DMS 273 treated with DMSO at 0.1 percent for 48 hours (cell line): ENCODE measurements at regions not wholly inside any gene's neighbourhood (a gene's known extent, or its start where the extent isn't known, plus 50 kb on each side); places are given as distances from the start of the nearest gene placed in this dataset.
"Not testable (repeated sequence)": the region's sequence is repeated elsewhere in the genome, so short reads cannot be mapped to it uniquely, and the experiment has no call there.

ENCODE experiments used
- DNase-seq: peaks from one replicate; lab custom pipeline; 2025; lab: John Stamatoyannopoulos, UW

DNA sequence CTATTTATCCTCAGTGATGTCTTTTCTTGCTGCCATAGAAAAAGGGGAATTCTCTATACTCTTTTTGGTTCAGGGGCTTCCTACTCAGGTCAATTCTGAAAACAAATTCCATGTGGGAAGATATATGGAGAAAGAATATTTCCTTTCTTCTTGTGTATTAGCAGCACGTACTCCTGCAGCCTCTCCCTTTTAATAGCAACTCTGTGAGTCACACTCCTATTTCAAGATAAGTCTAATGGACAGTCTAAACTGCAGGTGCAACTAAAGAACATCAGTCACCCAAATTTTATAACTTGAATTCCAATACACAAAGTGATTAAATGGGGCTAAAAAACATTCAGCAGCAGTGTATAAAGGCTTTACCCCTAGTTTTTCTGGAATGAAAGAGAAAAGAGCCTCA is 942.2 kb downstream of the CNTNAP5 start:
- DNase-seq, result no peak

DNA sequence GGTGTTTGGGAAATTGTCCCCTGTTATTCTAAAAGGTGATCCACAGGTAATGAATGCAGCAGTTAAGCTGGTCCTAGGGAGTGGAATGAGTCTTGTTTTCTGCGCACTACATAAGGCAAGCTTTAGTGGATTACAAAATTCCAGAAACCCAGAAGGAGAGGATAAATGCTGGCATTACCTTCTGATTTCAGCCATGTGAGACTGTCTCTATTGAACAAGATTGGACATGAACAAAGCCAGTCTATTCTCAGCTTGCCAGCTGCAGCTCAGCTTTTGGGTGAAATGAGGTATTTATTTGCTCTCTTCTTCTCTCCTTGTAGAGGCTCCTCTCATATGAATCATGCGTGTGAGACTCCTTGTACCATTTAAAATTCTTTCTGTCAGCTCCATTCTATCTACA is 944.9 kb downstream of the CNTNAP5 start:
- no peak for DNase-seq

DNA sequence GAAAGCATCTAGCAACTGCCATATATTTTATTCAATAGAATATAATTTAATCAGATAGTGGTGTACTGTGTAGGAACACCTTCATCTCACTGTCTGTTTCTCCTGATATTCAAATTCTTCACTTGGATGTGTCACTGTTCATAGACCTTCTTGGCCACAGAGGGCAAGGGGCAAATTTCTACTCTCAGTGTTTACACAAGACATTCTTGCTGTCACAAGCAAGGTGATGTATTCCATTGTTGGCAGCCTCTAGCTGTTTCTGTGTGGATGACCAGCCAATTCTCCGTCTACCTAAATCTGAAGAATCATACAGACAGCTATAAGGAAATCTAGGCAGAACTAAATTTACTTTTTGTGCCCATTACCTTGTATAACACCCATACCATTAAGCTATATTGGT is 948.3 kb downstream of the CNTNAP5 start:
- no peak for DNase-seq

DNA sequence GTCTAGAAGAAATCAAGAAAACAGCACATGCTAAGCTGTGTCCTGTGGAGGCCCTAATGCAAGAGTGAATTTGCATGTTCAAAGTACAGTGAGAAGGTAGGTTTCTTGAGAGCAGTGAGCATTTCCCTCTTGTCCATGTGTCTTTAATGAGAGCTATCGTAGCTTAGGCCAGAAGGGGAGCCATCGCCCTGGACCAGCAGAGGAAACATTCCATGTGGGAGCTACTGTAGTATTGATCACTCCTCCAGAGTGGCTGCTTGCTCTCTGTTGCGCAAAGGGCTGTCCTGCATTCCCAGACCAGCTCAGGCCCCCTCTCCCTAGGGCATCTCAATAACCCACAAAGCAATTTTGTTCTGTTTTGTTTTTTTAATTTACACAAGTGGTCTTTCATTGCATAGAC is 950.1 kb downstream of the CNTNAP5 start:
- DNase-seq, result no peak

DNA sequence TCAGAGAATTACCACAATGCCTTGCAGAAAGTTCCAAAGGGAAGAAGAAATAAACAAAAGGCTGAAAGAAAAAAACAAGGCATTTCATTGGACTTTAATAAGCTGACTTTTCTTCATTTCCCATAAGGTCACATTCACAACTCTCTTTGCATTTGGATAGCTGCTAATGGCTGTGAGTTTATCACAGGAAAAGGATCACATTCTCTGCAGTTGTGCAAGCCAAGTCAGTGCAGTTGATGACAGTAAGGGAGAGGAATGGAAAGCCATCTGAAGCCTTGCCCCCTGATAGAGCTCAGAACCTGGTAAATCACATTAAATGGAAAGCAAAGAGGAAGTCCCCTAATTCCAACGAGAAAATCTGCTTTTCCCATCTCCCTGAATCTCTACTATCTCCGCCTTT is 950.6 kb downstream of the CNTNAP5 start:
- DNase-seq, result no peak

DNA sequence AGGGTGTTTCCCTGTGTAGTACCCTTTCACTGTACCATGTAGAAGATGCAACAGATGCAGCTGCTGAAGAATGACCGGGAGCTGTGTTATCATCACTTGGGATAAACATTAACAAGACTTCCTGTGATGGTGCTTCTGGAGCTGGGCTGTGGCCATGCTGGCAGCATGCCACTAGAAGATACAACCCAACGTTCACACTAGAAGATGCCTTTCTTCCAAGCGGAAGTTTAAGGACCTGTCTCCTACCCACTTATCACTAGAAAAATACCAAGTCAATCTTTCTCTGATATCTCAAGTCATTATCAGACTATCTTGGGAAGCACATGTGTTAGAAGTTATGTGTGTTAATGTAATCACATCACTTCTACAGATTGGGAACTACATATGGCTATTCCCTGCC is 953.5 kb downstream of the CNTNAP5 start:
- no peak for DNase-seq

DNA sequence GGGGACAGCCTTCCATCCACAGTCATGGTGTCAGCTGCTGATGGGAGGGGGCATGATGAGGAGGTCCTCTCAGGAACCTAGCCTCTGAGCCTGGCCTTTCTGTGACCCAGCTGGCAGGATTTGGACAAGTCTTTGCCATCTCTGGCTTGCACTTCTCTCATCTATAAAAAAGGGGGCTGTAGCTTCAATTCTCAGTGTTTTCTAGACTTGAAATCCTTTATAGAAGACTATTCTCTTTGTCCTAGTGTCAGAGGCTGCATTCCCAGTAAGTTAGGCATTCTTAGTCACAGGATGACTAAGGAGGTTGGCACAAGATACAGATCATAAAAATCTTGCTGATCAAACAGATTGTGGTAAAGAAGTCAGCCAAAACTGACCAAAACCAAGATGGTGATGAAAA is 958.5 kb downstream of the CNTNAP5 start:
- no peak for DNase-seq

DNA sequence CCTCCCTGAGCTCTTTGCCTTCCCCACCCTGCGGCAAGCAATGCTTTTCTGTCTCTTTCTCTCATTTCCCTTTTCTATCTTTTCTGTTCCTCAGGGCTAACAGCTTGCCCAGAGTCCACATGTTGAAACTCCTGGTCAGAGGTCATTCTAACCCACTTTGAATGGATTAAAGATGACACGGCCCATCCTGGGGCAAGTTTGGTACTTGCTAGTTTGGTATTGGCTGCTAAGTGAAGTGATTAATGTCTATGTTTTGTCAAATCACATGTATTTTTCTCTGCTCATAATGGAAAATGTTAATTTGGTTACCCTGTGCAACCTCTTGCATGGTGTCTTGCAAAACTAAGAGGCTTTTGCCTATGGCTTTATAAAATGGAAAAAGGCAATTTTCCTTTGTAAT is 960.2 kb downstream of the CNTNAP5 start:
- no peak for DNase-seq

DNA sequence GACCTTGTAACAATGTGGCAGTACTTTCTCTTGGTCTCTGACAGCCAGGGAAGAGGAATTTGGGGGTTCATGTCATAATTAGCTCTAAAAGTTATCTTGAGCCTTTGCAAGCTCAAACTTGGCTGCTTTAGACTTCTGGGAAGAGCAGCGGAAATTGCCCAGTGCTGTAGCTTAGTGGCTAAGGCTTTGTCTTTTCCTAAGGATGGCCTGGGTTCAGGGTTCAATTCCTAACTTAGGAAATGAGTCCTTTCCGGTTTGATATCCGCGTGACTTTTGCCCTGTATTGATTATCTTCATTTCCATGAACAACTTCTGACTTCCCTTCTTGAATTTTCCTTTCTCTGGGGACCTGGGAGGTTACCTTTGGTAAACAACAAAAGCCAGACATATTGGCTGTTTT is 961.0 kb downstream of the CNTNAP5 start:
- no peak for DNase-seq

DNA sequence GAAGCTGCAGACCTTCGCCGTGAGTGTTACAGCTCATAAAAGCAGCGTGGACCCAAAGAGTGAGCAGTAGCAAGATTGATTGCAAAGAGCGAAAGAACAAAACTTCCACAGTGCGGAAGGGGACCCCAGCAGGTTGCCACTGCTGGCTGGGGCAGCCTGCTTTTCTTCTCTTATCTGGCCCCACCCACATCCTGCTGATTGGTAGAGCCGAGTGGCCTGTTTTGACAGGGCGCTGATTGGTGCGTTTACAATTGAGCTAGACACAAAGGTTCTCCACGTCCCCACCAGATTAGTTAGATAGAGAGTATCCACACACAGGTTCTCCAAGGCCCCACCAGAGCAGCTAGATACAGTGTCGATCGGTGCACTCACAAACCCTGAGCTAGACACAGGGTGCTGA is 961.8 kb downstream of the CNTNAP5 start:
- not testable (repeated sequence) for DNase-seq

DNA sequence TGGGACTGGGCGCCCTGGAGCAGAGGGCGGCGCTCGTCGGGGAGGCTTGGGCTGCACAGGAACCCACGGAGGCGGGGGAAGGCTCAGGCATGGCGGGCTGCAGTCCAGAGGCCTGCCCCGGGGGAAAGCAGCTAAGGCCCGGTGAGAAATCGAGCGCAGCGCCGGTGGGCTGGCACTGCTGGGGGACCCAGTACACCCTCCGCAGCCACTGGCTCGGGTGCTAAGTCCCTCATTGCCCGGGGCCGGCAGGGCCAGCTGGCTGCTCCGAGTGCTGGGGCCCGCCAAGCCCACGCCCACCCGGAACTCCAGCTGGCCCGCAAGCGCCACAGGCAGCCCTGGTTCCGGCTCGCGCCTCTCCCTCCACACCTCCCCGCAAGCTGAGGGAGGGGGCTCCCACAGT is 962.3 kb downstream of the CNTNAP5 start:
- not testable (repeated sequence) for DNase-seq

DNA sequence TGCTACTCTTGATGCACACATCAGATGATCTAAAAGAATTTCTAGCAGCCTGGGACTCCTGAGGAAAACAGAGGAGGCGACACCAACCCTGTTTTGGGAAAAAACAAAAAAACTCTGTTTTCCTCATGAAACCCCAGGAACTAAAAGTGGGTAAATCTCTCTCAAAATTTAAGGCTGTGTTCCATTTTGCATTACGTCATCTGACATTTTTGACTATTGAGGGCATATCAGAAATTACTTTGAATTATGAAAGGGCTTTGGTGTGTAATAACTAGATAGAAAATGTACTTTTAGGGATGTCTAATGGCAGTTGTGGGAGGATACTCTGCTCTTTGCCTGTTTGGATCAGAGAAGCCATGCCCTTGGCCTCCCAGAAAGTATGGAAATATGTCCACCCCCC is 963.0 kb downstream of the CNTNAP5 start:
- no peak for DNase-seq

DNA sequence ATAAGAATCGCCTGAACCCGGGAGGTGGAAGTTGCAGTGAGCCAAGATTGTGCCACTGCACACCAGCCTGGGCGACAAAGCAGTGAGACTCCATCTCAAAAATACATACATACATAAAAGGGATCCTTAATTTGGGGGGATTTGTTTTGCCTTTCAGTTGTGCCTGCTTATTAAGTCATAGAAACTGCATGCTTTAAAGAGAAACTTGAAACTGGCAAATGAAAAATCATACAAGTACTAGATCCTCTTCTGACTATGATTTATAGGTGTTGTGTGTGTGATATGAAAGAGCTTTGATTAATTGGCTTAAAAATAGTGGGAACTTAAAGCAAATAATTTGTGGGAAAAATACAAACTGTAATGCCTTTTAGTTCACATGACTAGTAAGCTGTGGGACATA is 963.7 kb downstream of the CNTNAP5 start:
- DNase-seq, result no peak

DNA sequence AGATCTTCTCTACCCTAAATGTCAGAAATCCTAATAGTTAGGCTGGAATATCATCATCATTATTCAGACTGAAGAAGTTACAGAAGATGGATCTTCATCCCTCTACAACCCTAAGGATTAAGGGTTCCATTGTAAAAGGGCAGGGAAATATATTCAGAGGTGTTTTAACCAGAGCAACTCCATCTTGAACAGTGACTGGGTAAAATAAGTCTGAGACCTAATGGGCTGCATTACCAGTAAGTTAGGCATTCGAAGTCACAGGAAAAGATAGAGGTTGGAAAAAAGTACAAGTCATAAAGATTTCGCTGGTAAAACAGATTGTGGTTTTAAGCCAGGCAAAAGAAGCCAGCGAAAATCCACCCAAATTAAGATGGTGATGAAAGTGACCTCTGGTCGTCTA is 968.7 kb downstream of the CNTNAP5 start:
- DNase-seq, result no peak

DNA sequence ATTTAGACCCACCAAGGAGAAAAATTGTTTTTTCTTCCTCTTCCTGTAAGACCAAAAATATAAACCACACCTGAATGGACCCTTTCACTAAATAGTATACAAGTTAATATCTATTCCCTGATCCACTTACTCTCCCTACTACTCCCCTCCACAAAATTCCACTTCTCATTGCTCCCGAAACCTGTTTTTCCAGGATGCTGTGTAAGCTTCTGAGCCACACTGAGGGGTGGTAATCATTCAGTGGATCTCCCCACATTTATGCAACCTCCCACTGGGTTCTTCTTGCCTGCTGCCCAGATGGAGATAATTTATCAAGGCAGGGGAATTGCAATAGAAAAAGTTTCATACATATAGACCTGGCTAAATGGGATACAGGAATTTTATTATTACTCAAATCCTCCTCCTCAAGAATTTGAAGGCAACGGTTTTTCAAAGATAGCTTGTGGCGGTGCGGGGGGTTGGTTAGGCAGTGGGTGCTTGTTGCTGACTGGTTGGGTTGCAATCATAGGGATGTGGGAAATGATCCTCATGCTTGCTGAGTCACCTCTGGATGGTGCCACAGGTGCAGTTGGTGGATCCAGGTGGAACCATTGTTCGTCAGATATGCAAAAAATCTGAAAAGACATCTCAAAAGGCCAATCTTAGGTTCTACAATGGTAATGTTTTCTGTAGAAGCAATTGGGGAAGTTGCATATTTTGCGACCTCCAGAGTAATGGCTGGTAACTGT is 970.3 kb downstream of the CNTNAP5 start:
- DNase-seq, result no peak

DNA sequence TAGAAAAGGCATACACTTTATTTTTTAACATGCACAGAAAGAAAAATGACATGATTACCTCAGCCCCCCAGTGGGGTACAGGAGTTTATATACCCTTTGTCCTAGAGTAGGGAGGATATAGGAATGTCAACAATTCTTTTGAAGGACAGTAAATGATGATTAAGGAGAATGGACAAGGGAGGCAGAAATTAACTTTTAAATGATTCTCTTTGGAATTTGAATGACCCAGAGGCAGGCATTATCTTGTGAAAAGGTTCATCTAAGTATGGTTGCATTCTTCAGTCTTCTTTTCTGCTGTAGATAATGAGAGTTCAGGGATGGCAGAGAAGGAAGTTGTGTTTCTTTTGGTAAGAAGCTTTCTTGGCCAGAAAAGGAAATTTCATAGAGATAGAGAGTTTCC is 971.3 kb downstream of the CNTNAP5 start:
- no peak for DNase-seq

DNA sequence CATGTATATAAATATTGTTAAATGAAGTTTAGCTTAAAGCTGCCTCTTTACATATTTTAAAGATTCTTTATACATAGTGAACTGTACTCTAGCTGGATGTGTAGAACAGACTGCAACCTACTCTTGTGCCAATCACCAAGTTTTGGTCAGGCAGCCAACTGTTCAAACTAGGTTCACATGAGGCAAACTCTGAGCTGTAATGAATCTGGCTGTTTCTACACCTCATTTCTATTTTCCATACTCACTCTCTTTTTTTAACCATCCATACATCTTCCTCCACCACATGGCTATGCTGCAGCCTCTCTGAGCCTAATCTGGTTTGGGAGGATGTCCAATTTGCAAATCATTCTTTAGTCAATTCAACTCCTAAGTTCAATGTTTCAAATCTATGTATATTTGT is 974.8 kb downstream of the CNTNAP5 start:
- DNase-seq, result no peak

DNA sequence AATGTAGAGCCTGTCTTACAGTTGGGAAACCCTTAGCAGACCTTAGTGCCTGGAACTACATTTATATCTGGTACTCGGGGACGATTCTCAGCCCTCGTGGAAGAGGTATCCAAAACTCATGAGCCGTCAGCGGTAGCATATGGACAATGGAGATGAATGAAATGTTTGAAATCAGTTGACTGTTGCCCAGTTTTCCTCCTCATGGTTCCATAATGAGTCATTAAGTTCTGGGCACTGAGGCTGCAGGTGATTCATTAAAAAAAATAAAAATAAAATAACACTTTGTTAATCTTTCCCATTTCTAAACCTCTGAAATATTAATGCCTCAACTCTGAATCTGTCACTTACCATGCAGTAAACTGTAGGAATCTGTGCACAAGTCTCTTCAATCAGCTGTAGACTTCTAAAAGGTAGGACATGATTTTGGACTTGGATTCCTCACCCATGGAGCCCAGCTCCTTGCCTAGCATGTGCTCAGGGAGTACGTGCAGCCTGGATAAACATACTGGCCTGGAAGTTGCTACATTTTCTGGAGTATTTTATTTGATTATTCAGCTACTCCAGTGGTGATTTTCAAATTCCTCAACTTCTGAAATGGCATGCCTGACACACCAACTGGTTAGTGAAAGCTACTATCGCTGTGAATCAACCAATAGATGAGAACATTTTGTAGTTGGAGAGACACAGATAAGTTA is 979.2 kb downstream of the CNTNAP5 start:
- no peak for DNase-seq

DNA sequence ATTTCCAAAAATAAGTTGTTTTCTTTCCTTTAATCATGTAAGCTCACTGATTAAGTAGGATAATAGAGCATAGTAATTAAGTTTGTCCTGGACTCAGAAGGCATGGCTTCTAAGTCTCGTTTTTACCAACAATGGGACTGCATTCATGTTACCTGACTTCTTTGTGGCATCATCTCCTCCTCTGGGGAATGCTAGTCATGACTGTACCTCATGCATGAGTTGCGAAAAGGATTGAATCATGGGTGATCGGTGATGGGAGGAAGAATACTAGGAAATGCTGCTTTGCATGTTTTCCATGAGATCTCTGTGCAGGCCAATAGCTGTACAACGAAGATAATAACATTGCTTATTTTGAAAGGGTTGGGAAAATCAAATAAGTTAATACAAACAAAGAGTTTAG is 981.6 kb downstream of the CNTNAP5 start:
- no peak for DNase-seq

DNA sequence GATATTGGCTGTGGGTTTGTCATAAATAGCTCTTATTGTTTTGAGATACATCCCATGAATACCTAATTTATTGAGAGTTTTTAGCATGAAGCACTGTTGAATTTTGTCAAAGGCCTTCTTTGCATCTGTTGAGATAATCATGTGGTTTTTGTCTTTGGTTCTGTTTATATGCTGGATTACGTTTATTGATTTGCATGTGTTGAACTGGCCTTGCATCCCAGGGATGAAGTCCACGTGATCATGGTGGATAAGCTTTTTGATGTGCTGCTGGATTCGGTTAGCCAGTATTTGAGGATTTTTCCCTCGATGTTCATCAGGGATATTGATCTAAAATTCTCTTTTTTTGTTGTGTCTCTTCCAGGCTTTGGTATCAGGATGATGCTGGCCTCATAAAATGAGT is 1003.6 kb downstream of the CNTNAP5 start:
- not testable (repeated sequence) for DNase-seq

DNA sequence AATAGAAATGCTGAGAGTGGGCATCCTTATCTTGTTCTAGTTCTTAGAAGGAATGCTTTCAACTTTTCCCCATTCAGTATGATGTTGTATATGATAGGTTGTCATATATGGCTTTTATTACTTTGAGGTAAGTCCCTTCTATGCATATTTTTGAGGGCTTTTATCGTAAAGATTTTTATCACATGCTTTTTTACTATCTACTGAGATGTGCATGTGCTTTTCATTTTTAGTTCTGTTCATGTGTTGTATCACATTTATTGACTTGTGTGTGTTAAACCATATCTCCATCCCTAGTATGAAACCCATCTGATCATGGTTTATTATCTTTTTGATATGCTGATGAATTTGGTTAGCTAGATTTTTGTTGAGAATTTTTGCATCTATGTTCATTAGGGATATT is 1008.8 kb downstream of the CNTNAP5 start:
- DNase-seq, result no peak

DNA sequence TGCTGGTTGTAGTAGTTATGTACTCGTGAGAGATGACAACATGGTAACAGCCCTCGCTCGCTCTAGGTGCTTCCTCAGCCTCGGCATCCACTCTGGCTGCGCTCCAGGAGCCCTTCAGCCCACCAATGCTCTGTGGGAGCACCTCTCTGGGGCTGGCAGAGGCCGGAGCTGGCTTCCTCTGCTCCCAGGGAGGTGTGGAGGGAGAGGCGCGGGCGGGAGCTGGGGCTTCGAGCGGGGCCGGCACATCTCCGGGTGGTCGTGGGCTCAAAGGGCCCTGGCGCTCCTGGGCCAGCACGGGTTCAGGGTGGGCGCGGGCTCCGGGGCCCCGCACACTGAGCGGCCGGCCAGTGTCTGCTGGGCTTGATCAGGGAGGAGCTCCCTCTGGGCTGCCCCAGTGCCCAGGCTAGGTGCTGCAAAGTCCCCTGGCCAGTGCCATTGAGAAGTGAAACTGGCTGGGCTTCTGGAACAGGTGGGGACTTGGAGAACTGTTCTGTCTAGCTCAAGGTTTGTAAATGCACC is 1012.1 kb downstream of the CNTNAP5 start:
- no peak for DNase-seq

DNA sequence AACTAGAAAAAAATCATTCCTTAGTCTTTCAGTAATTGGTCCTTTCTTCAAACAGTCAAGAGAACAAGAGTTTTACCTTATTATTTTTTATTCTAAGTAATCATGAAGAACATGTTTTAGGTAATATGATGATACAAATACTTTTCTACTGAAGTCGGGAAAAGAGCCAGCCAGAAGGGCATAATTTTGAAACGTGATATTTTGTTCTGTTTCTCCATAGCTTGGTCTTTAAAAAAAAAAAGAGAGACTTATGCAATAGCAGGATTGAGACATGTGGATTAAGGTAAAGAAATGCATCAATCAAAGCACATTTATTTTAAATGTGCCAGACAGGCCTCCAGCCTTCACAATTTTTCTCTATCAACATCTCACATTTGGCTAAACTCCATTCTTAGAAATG is 1016.8 kb downstream of the CNTNAP5 start:
- no peak for DNase-seq

DNA sequence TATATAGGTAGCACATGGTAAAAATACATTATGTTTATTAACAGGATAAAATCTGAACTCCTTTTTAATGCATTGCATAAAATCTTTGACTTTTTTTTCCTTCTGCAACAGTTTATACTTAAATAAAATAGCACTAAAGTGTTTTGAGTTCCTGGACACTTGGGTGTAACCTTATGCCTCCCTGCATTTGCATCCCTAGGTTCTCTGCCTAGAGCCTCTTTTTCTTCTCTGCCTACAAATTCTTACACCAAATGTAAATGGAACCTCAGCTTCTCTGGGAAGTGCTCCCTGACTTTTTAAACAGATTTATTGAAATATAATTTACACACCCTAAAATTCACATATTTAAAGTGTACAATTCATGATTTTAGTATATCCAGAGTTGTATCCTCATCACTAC is 1017.6 kb downstream of the CNTNAP5 start:
- no peak for DNase-seq
